SK-N-SH (cell line): ENCODE measurements at regions not wholly inside any gene's neighbourhood (a gene's known extent, or its start where the extent isn't known, plus 50 kb on each side); places are given as distances from the start of the nearest gene placed in this dataset.

Source experiments
- CTCF ChIA-PET: fragments of 300-600, 350-600 bp; formaldehyde crosslinking; extraction: SDS; loops from one replicate; lab custom pipeline; 2021; lab: Yijun Ruan, JAX
- POLR2A ChIA-PET: fragments of 350-600 bp; sonication (Branson Sonifier 250); formaldehyde crosslinking; extraction: SDS; loops from one replicate; lab custom pipeline; 2020; ENCODE audit warnings: antibody characterized with exemption, inconsistent platforms; lab: Yijun Ruan, JAX
- DNase-seq: peaks from one replicate; pipeline ENCODE4 v3.0.0; 2012
- H2AFZ ChIP-seq: fragments of 200-600 bp; sonication (generic); 2 replicates; pipeline ENCODE4 v1.8.1; 2016; ENCODE audit warnings: antibody characterized with exemption, mild to moderate bottlenecking, low read depth
- H3F3A ChIP-seq: fragments of 200-600 bp; sonication (generic); replicated peaks from 2 replicates; pipeline ENCODE3; 2016; ENCODE audit warnings: antibody characterized with exemption, mild to moderate bottlenecking; ENCODE audit not compliant: insufficient read depth
- H3K27ac ChIP-seq, 2 experiments: fragments of 200-500 bp in 1 of 2; fragments of 200-600 bp in 1 of 2; sonication (Bioruptor generic) in 1 of 2; sonication (generic), shearing (Covaris generic) in 1 of 2; 2 replicates each; pipeline versions ENCODE4 v1.5.1 to v1.6.1; 2014 to 2016; ENCODE audit warnings: low read depth in 2 of 2, inconsistent platforms in 1 of 2, low read length in 1 of 2, mild to moderate bottlenecking in 1 of 2, mixed read lengths in 1 of 2
- H3K27me3 ChIP-seq: fragments of 200-600 bp; sonication (generic), shearing (Covaris generic); 2 replicates; pipeline ENCODE4 v1.6.1; 2016; ENCODE audit warnings: mixed run types; ENCODE audit not compliant: insufficient read depth
- H3K36me3 ChIP-seq, 2 experiments: fragments of 200-500 bp in 1 of 2; fragments of 200-600 bp in 1 of 2; sonication (Bioruptor generic) in 1 of 2; sonication (generic) in 1 of 2; replicated peaks in 1 of 2; 2 replicates each; pipeline versions ENCODE3 to v1.5.1; 2014 to 2016; ENCODE audit warnings: low read length in 1 of 2, mild to moderate bottlenecking in 1 of 2; ENCODE audit not compliant: insufficient read depth in 2 of 2, control insufficient read depth in 1 of 2
- H3K4me1 ChIP-seq, 2 experiments: fragments of 200-500 bp in 1 of 2; fragments of 200-600 bp in 1 of 2; sonication (Bioruptor generic) in 1 of 2; sonication (generic), shearing (Covaris generic) in 1 of 2; 2 replicates each; pipeline versions ENCODE4 v1.5.1 to v1.6.1; 2014 to 2016; ENCODE audit warnings: low read depth in 1 of 2, low read length in 1 of 2, mixed run types in 1 of 2; ENCODE audit not compliant: insufficient read depth in 2 of 2, control insufficient read depth in 1 of 2
- H3K4me2 ChIP-seq: fragments of 200-600 bp; sonication (generic), shearing (Covaris generic); 2 replicates; pipeline ENCODE4 v1.6.1; 2017; ENCODE audit warnings: mixed run types
- H3K4me3 ChIP-seq, 2 experiments: fragments of 200-500 bp in 1 of 2; fragments of 200-600 bp in 1 of 2; sonication (Bioruptor generic) in 1 of 2; sonication (generic), shearing (Covaris generic) in 1 of 2; 2 replicates each; pipeline versions ENCODE4 v1.5.1 to v1.8.1; 2014 to 2016; ENCODE audit warnings: low read depth in 2 of 2, inconsistent platforms in 1 of 2, low read length in 1 of 2, mild to moderate bottlenecking in 1 of 2, mixed read lengths in 1 of 2, moderate library complexity in 1 of 2
- H3K79me2 ChIP-seq: fragments of 200-600 bp; sonication (generic); 2 replicates; pipeline ENCODE4 v1.8.1; 2017; ENCODE audit warnings: mild to moderate bottlenecking; ENCODE audit not compliant: insufficient read depth
- H3K9ac ChIP-seq: fragments of 200-600 bp; sonication (generic); 2 replicates; pipeline ENCODE4 v1.6.1; 2017; ENCODE audit warnings: mixed run types
- H3K9me2 ChIP-seq: fragments of 200-600 bp; sonication (generic); 2 replicates; pipeline ENCODE4 v1.6.1; 2017; ENCODE audit warnings: mixed run types
- H3K9me3 ChIP-seq: fragments of 200-600 bp; sonication (generic); 2 replicates; pipeline ENCODE4 v1.6.1; 2017; ENCODE audit warnings: mixed run types, mild to moderate bottlenecking, moderate library complexity
- H4K20me1 ChIP-seq: fragments of 200-600 bp; sonication (generic); 2 replicates; pipeline ENCODE4 v1.6.1; 2017; ENCODE audit warnings: mild to moderate bottlenecking, mixed run types; ENCODE audit not compliant: insufficient read depth
- CHD2 ChIP-seq: fragments of 150-350 bp; IDR thresholded peaks from 2 replicates; pipeline ENCODE4 v1.6.1; 2018; ENCODE audit warnings: low read length; ENCODE audit not compliant: partially characterized antibody
- ELF1 ChIP-seq: IDR thresholded peaks from 2 replicates; pipeline ENCODE4 v1.4.0; 2012
- EZH2phosphoT487 ChIP-seq: fragments of 200-600 bp; sonication (generic); IDR thresholded peaks from 2 replicates; pipeline ENCODE4 v1.6.1; 2017; ENCODE audit warnings: low read depth, mixed run types, mild to moderate bottlenecking, antibody characterized with exemption, moderate library complexity, borderline replicate concordance
- FOSL2 ChIP-seq: IDR thresholded peaks from 2 replicates; pipeline ENCODE4 v1.4.0; 2012; ENCODE audit warnings: low read depth, mild to moderate bottlenecking, moderate library complexity, borderline replicate concordance
- GATA2 ChIP-seq: sonication (generic); formaldehyde crosslinking; IDR thresholded peaks from 2 replicates; pipeline ENCODE4 v1.5.0; 2020; ENCODE audit warnings: mild to moderate bottlenecking, missing genetic modification reagents
- IRF3 ChIP-seq: fragments of 150-350 bp; IDR thresholded peaks from 2 replicates; pipeline ENCODE4 v1.6.1; 2016; ENCODE audit warnings: mild to moderate bottlenecking, low read depth, low read length
- MEF2A ChIP-seq: IDR thresholded peaks from 2 replicates; pipeline ENCODE4 v1.4.0; 2012; ENCODE audit warnings: low read depth, borderline replicate concordance
- MXI1 ChIP-seq: IDR thresholded peaks from 2 replicates; pipeline ENCODE4 v1.6.1; 2012; ENCODE audit warnings: mild to moderate bottlenecking, low read depth, low read length, improper control_type of control experiment
- NFIC ChIP-seq: IDR thresholded peaks from 2 replicates; pipeline ENCODE4 v1.4.0; 2012; ENCODE audit warnings: borderline replicate concordance
- NRF1 ChIP-seq: IDR thresholded peaks from 2 replicates; pipeline ENCODE4 v1.6.1; 2012; ENCODE audit warnings: low read depth, mild to moderate bottlenecking, low read length
- SMC3 ChIP-seq: IDR thresholded peaks from 2 replicates; pipeline ENCODE4 v1.6.1; 2012; ENCODE audit warnings: low read depth, low read length, improper control_type of control experiment
- TAF1 ChIP-seq: IDR thresholded peaks from 2 replicates; pipeline ENCODE4 v1.6.1; 2012; ENCODE audit warnings: low read depth, mild to moderate bottlenecking, low read length, moderate library complexity, borderline replicate concordance
- TEAD4 ChIP-seq: IDR thresholded peaks from 2 replicates; pipeline ENCODE4 v1.4.0; 2012; ENCODE audit warnings: mild to moderate bottlenecking, borderline replicate concordance; ENCODE audit not compliant: insufficient read depth
- USF2 ChIP-seq: fragments of 150-350 bp; IDR thresholded peaks from 2 replicates; pipeline ENCODE4 v1.6.1; 2017; ENCODE audit warnings: antibody characterized with exemption, low read length, low read depth, borderline replicate concordance
- ZBTB33 ChIP-seq: IDR thresholded peaks from 2 replicates; pipeline ENCODE4 v1.4.0; 2012; ENCODE audit warnings: low read depth, borderline replicate concordance
- WGBS: methylation state at CpG from one replicate; pipeline ENCODE4 v1.1.6; 2017; ENCODE audit warnings: low lambda C conversion rate; 5-methylcytosine and 5-hydroxymethylcytosine counted together
- TF ChIP-seq, protein P1 (sequence below): IDR thresholded peaks from 2 replicates; pipeline ENCODE4 v1.4.0; 2012; ENCODE audit warnings: low read depth, borderline replicate concordance
- TF ChIP-seq, protein P2 (sequence below): IDR thresholded peaks from 2 replicates; pipeline ENCODE4 v1.4.0; 2012; ENCODE audit warnings: low read depth

DNA sequence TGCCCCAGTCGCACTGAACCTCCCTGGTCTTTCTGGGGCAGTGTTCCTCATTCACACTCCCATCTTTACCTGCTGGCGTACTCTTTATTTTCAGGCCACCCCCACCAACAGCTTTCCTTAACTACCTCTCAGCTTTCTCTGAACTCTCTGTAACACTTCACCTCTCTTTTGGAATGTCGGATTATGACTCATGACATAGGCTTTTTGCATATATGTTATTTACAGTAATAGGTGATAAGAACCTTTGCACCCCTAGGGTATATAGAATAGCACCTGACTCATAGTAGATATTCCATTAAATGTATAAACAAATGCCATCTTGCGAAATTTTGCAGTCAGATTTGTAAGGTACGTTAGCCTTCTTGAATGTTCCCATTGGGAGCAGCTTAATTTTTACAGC, 52.9 kb upstream of the MIER3 start:
- no peak overlapping the region for H3K4me3 ChIP-seq

More for the DNA sequence above, 52.9 kb upstream of the MIER3 start:
- 74% methylated on average over 5 of the region's 5 CpGs for WGBS
- TF ChIP-seq NFIC (no peak), GATA2 (CRISPR knock-in tag) (no peak), TEAD4 (no peak), USF2 (no peak), IRF3 (no peak), SMC3 (no peak), FOSL2 (no peak), MXI1 (no peak), ELF1 (no peak), EZH2phosphoT487 (no peak), TAF1 (no peak), ZBTB33 (no peak), CHD2 (no peak), NRF1 (no peak), MEF2A (no peak)
- TF ChIP-seq, protein P1, sequence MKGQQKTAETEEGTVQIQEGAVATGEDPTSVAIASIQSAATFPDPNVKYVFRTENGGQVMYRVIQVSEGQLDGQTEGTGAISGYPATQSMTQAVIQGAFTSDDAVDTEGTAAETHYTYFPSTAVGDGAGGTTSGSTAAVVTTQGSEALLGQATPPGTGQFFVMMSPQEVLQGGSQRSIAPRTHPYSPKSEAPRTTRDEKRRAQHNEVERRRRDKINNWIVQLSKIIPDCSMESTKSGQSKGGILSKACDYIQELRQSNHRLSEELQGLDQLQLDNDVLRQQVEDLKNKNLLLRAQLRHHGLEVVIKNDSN = no peak
- TF ChIP-seq, protein P2, sequence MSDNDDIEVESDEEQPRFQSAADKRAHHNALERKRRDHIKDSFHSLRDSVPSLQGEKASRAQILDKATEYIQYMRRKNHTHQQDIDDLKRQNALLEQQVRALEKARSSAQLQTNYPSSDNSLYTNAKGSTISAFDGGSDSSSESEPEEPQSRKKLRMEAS = no peak
- Histone ChIP-seq H2AFZ (no peak overlapping the region), H3K79me2 (no peaks in the 10 kb centered on the region), H3K36me3 (no peaks in the 10 kb centered on the region), H3K9me2 (no peaks in the 10 kb centered on the region), H3K9me3 (no peaks in the 10 kb centered on the region), H3K27me3 (no peaks in the 10 kb centered on the region; the same call in 1 of the 2 replicates), H3K4me1 (no peaks in the 10 kb centered on the region), H4K20me1 (no peaks in the 10 kb centered on the region), H3F3A (no peaks in the 10 kb centered on the region), H3K4me2 (no peak overlapping the region), H3K27ac (no peak overlapping the region), H3K9ac (no peak overlapping the region)
- ChIA-PET POLR2A (no interaction called here), CTCF (interaction anchor here (1.0 kb wide), 1 partner anchor 103 kb away, joined by 3 read pairs; no protein-coding TSS in a partner anchor)
- DNase-seq = no peak
